Amygdala (tissue), 56 donors: ENCODE measurements at regions not wholly inside any gene's neighbourhood (a gene's known extent, or its start where the extent isn't known, plus 50 kb on each side); places are given as distances from the start of the nearest gene placed in this dataset.

Experiments
- DNase-seq, 56 donors: peaks; one replicate each; lab custom pipeline; 2025; lab: John Stamatoyannopoulos, UW

GRCh38 chr9:14967450-14968321, 57.5 kb upstream of the FREM1 start:
- no peak for DNase-seq

- no peak for DNase-seq
These were observed 52.1 kb upstream of the FREM1 start for GRCh38 chr9:14962193-14962882.

- DNase-seq, result no peak
These were observed 51.3 kb upstream of the FREM1 start for GRCh38 chr9:14961372-14962068.

- DNase-seq, result no peak
These were observed 50.7 kb upstream of the FREM1 start for GRCh38 chr9:14960881-14961280.
